K562 (cell line): ENCODE measurements at regions not wholly inside any gene's neighbourhood (a gene's known extent, or its start where the extent isn't known, plus 50 kb on each side); places are given as distances from the start of the nearest gene placed in this dataset.

Experiments used
- DDX20 ChIP-seq: fragments of 450-650 bp; IDR thresholded peaks from 2 replicates; pipeline ENCODE4 v1.6.1; 2016; ENCODE audit warnings: missing genetic modification characterization, low read depth, mild to moderate bottlenecking, missing compliant biosample characterization, moderate library complexity
- L3MBTL2 ChIP-seq: fragments of 450-650 bp; IDR thresholded peaks from 2 replicates; pipeline ENCODE4 v1.6.1; 2016; ENCODE audit warnings: mild to moderate bottlenecking, moderate library complexity
- MAFF ChIP-seq: IDR thresholded peaks from 2 replicates; pipeline ENCODE4 v1.6.1; 2012; ENCODE audit warnings: low read length, improper control_type of control experiment
- MAFG ChIP-seq: fragments of 450-650 bp; conservative IDR thresholded peaks from 2 replicates; pipeline ENCODE4 v1.6.1; 2016; ENCODE audit warnings: missing genetic modification characterization, missing compliant biosample characterization
- RAD51 ChIP-seq: fragments of 450-650 bp; IDR thresholded peaks from 2 replicates; pipeline ENCODE4 v1.7.1; 2016; ENCODE audit warnings: low read depth, mild to moderate bottlenecking, borderline replicate concordance
- TCF3 ChIP-seq: sonication (generic); formaldehyde crosslinking; IDR thresholded peaks from 2 replicates; pipeline ENCODE4 v1.4.0; 2020; ENCODE audit warnings: mild to moderate bottlenecking, missing genetic modification reagents
- YY1 ChIP-seq, 3 experiments: IDR thresholded peaks; 2 replicates each; pipeline ENCODE4 v1.6.1; 2011; ENCODE audit warnings: low read length in 2 of 3, mild to moderate bottlenecking in 2 of 3, moderate library complexity in 2 of 3, borderline replicate concordance in 1 of 3, control low read depth in 1 of 3, low read depth in 1 of 3; ENCODE audit not compliant: insufficient read depth in 3 of 3, insufficient replicate concordance in 2 of 3, control insufficient read depth in 1 of 3, insufficient read length in 1 of 3; ENCODE audit errors: extremely low read depth in 1 of 3
- ZNF316 ChIP-seq: fragments of 450-650 bp; IDR thresholded peaks from 2 replicates; pipeline ENCODE4 v1.6.1; 2016
- TF ChIP-seq, protein P1 (sequence below): fragments of 200-600 bp; sonication (generic); IDR thresholded peaks from one replicate; pipeline ENCODE4 v1.6.1; 2012; ENCODE audit warnings: mild to moderate bottlenecking, low read depth, low read length, inconsistent platforms
- TF ChIP-seq, protein P2 (sequence below): fragments of 450-650 bp; formaldehyde crosslinking; IDR thresholded peaks from 2 replicates; pipeline ENCODE4 v1.4.0; 2020; ENCODE audit warnings: mild to moderate bottlenecking, moderate library complexity

DNA sequence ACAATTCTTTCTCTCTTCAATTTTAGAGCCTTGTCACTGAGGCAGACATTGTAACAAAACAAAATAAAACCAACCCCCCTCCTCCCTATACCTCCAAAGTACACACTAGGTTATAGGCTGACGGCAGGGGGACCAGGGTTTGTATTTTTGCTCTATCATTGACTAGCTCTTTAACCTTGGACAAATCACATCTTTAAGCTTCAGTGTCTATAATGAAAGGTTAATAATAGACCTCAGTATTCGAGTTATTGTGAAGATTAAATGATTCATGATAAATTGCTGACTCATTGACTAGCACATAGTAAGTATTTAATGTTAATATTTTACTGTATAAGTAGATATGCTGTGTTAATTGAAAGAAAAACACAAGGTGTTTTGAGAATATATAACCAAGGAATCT is 1267.6 kb upstream of the ADGRL2 start (continued):
- TF ChIP-seq, protein P1, sequence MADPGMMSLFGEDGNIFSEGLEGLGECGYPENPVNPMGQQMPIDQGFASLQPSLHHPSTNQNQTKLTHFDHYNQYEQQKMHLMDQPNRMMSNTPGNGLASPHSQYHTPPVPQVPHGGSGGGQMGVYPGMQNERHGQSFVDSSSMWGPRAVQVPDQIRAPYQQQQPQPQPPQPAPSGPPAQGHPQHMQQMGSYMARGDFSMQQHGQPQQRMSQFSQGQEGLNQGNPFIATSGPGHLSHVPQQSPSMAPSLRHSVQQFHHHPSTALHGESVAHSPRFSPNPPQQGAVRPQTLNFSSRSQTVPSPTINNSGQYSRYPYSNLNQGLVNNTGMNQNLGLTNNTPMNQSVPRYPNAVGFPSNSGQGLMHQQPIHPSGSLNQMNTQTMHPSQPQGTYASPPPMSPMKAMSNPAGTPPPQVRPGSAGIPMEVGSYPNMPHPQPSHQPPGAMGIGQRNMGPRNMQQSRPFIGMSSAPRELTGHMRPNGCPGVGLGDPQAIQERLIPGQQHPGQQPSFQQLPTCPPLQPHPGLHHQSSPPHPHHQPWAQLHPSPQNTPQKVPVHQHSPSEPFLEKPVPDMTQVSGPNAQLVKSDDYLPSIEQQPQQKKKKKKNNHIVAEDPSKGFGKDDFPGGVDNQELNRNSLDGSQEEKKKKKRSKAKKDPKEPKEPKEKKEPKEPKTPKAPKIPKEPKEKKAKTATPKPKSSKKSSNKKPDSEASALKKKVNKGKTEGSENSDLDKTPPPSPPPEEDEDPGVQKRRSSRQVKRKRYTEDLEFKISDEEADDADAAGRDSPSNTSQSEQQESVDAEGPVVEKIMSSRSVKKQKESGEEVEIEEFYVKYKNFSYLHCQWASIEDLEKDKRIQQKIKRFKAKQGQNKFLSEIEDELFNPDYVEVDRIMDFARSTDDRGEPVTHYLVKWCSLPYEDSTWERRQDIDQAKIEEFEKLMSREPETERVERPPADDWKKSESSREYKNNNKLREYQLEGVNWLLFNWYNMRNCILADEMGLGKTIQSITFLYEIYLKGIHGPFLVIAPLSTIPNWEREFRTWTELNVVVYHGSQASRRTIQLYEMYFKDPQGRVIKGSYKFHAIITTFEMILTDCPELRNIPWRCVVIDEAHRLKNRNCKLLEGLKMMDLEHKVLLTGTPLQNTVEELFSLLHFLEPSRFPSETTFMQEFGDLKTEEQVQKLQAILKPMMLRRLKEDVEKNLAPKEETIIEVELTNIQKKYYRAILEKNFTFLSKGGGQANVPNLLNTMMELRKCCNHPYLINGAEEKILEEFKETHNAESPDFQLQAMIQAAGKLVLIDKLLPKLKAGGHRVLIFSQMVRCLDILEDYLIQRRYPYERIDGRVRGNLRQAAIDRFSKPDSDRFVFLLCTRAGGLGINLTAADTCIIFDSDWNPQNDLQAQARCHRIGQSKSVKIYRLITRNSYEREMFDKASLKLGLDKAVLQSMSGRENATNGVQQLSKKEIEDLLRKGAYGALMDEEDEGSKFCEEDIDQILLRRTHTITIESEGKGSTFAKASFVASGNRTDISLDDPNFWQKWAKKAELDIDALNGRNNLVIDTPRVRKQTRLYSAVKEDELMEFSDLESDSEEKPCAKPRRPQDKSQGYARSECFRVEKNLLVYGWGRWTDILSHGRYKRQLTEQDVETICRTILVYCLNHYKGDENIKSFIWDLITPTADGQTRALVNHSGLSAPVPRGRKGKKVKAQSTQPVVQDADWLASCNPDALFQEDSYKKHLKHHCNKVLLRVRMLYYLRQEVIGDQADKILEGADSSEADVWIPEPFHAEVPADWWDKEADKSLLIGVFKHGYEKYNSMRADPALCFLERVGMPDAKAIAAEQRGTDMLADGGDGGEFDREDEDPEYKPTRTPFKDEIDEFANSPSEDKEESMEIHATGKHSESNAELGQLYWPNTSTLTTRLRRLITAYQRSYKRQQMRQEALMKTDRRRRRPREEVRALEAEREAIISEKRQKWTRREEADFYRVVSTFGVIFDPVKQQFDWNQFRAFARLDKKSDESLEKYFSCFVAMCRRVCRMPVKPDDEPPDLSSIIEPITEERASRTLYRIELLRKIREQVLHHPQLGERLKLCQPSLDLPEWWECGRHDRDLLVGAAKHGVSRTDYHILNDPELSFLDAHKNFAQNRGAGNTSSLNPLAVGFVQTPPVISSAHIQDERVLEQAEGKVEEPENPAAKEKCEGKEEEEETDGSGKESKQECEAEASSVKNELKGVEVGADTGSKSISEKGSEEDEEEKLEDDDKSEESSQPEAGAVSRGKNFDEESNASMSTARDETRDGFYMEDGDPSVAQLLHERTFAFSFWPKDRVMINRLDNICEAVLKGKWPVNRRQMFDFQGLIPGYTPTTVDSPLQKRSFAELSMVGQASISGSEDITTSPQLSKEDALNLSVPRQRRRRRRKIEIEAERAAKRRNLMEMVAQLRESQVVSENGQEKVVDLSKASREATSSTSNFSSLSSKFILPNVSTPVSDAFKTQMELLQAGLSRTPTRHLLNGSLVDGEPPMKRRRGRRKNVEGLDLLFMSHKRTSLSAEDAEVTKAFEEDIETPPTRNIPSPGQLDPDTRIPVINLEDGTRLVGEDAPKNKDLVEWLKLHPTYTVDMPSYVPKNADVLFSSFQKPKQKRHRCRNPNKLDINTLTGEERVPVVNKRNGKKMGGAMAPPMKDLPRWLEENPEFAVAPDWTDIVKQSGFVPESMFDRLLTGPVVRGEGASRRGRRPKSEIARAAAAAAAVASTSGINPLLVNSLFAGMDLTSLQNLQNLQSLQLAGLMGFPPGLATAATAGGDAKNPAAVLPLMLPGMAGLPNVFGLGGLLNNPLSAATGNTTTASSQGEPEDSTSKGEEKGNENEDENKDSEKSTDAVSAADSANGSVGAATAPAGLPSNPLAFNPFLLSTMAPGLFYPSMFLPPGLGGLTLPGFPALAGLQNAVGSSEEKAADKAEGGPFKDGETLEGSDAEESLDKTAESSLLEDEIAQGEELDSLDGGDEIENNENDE: no peak
- TF ChIP-seq MAFF (peak; percentile 2; the same call in 1 of the 2 replicates), L3MBTL2 (no peak), ZNF316 (peak; percentile 37; the same call in 1 of the 2 replicates), DDX20 (no peak), RAD51 (no peak), TCF3 (CRISPR knock-in tag) (no peak), MAFG (tag) (peak; percentile 51), YY1 (IDR thresholded peaks at IDR 0.05; ENCODE audit: borderline replicate concordance in 1 of 3, control insufficient read depth in 1 of 3, extremely low read depth in 1 of 3, insufficient read depth in 3 of 3, insufficient read length in 1 of 3, insufficient replicate concordance in 2 of 3, low read depth in 1 of 3, low read length in 2 of 3) (no peak)
- TF ChIP-seq, protein P2, sequence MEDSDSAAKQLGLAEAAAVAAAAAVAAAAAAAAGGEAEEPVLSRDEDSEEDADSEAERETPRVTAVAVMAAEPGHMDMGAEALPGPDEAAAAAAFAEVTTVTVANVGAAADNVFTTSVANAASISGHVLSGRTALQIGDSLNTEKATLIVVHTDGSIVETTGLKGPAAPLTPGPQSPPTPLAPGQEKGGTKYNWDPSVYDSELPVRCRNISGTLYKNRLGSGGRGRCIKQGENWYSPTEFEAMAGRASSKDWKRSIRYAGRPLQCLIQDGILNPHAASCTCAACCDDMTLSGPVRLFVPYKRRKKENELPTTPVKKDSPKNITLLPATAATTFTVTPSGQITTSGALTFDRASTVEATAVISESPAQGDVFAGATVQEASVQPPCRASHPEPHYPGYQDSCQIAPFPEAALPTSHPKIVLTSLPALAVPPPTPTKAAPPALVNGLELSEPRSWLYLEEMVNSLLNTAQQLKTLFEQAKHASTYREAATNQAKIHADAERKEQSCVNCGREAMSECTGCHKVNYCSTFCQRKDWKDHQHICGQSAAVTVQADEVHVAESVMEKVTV: no peak
- TF ChIP-seq, all 486 proteins: peak for 3
